ENCODE measurements at regions not wholly inside any gene's neighbourhood (a gene's known extent, or its start where the extent isn't known, plus 50 kb on each side); places are given as distances from the start of the nearest gene placed in this dataset.

DNA sequence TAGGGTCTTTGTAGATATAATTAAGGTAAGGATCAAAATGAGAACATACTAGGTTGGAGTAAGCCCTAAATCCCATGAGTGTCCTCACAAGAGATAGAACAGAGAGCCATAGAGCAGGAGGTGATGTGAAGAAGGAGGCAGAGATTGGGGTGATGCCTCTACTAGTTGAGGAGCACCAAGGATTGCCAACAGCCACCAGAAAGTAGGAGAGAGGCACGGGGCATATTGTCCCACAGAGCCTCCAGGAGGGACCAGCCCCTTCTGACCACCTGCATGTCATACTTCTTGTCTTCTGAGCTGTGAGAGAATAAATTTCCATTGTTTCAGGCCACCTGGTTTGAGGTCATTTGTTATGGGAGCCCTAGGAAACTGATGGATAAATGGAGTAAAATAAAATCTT is 363.3 kb downstream of the RPS6KC1 start:
- H4K20me1 ChIP-seq (ENCODE audit: insufficient read depth) = no peaks in the 10 kb centered on the region
- no peak overlapping the region for H3K27ac ChIP-seq (ENCODE audit: low read depth in 2 of 2, low read length in 1 of 2)
- ChIA-PET CTCF (no interaction called here), POLR2A (no interaction called here)
- no peak overlapping the region for H2AFZ ChIP-seq (ENCODE audit: low read depth)
- WGBS (ENCODE audit: low lambda C conversion rate) = 15% methylated on average over 1 of the region's 1 CpG
- H3K9ac ChIP-seq = no peak overlapping the region
- H3K27me3 ChIP-seq (ENCODE audit: insufficient read depth) = no peaks in the 10 kb centered on the region
- no peaks in the 10 kb centered on the region for H3K9me2 ChIP-seq
- no peaks in the 10 kb centered on the region for H3K79me2 ChIP-seq (ENCODE audit: insufficient read depth)
- DNase-seq = no peak
- H3K4me2 ChIP-seq = no peak overlapping the region
- H3K9me3 ChIP-seq = no peaks in the 10 kb centered on the region
- H3K4me1 ChIP-seq (ENCODE audit: control insufficient read depth in 1 of 2, insufficient read depth in 2 of 2, low read depth in 1 of 2, low read length in 1 of 2) = no peaks in the 10 kb centered on the region
- H3K4me3 ChIP-seq (ENCODE audit: low read depth in 2 of 2, low read length in 1 of 2) = no peak overlapping the region
- H3K36me3 ChIP-seq (replicated peaks in 1 of 2; ENCODE audit: control insufficient read depth in 1 of 2, insufficient read depth in 2 of 2, low read length in 1 of 2) = no peaks in the 10 kb centered on the region
- TF ChIP-seq, protein P1, sequence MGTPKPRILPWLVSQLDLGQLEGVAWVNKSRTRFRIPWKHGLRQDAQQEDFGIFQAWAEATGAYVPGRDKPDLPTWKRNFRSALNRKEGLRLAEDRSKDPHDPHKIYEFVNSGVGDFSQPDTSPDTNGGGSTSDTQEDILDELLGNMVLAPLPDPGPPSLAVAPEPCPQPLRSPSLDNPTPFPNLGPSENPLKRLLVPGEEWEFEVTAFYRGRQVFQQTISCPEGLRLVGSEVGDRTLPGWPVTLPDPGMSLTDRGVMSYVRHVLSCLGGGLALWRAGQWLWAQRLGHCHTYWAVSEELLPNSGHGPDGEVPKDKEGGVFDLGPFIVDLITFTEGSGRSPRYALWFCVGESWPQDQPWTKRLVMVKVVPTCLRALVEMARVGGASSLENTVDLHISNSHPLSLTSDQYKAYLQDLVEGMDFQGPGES (IDR thresholded peaks at IDR 0.05; ENCODE audit: low read depth, low read length) = no peak
- TF ChIP-seq SMC3 (IDR thresholded peaks at IDR 0.05; ENCODE audit: low read depth, low read length) (no peak), TEAD4 (IDR thresholded peaks at IDR 0.05; ENCODE audit: borderline replicate concordance, insufficient read depth) (no peak), GABPA (IDR thresholded peaks at IDR 0.05; ENCODE audit: low read depth) (no peak), GATA2 (CRISPR knock-in tag; IDR thresholded peaks at IDR 0.05) (no peak), YY1 (IDR thresholded peaks at IDR 0.05; ENCODE audit: low read depth) (no peak), MXI1 (IDR thresholded peaks at IDR 0.05; ENCODE audit: low read depth, low read length) (no peak), TAF1 (IDR thresholded peaks at IDR 0.05; ENCODE audit: borderline replicate concordance, low read depth, low read length) (no peak), POLR2AphosphoS5 (IDR thresholded peaks at IDR 0.05; ENCODE audit: low read depth, low read length) (no peak), NFIC (IDR thresholded peaks at IDR 0.05; ENCODE audit: borderline replicate concordance) (no peak)
- TF ChIP-seq, protein P2, sequence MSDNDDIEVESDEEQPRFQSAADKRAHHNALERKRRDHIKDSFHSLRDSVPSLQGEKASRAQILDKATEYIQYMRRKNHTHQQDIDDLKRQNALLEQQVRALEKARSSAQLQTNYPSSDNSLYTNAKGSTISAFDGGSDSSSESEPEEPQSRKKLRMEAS (IDR thresholded peaks at IDR 0.05; ENCODE audit: low read depth) = no peak
- TF ChIP-seq, protein P3, sequence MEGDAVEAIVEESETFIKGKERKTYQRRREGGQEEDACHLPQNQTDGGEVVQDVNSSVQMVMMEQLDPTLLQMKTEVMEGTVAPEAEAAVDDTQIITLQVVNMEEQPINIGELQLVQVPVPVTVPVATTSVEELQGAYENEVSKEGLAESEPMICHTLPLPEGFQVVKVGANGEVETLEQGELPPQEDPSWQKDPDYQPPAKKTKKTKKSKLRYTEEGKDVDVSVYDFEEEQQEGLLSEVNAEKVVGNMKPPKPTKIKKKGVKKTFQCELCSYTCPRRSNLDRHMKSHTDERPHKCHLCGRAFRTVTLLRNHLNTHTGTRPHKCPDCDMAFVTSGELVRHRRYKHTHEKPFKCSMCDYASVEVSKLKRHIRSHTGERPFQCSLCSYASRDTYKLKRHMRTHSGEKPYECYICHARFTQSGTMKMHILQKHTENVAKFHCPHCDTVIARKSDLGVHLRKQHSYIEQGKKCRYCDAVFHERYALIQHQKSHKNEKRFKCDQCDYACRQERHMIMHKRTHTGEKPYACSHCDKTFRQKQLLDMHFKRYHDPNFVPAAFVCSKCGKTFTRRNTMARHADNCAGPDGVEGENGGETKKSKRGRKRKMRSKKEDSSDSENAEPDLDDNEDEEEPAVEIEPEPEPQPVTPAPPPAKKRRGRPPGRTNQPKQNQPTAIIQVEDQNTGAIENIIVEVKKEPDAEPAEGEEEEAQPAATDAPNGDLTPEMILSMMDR (IDR thresholded peaks at IDR 0.05) = no peak
- TF ChIP-seq, protein P4, sequence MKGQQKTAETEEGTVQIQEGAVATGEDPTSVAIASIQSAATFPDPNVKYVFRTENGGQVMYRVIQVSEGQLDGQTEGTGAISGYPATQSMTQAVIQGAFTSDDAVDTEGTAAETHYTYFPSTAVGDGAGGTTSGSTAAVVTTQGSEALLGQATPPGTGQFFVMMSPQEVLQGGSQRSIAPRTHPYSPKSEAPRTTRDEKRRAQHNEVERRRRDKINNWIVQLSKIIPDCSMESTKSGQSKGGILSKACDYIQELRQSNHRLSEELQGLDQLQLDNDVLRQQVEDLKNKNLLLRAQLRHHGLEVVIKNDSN (IDR thresholded peaks at IDR 0.05; ENCODE audit: borderline replicate concordance, low read depth) = no peak
- TF ChIP-seq, protein P5, sequence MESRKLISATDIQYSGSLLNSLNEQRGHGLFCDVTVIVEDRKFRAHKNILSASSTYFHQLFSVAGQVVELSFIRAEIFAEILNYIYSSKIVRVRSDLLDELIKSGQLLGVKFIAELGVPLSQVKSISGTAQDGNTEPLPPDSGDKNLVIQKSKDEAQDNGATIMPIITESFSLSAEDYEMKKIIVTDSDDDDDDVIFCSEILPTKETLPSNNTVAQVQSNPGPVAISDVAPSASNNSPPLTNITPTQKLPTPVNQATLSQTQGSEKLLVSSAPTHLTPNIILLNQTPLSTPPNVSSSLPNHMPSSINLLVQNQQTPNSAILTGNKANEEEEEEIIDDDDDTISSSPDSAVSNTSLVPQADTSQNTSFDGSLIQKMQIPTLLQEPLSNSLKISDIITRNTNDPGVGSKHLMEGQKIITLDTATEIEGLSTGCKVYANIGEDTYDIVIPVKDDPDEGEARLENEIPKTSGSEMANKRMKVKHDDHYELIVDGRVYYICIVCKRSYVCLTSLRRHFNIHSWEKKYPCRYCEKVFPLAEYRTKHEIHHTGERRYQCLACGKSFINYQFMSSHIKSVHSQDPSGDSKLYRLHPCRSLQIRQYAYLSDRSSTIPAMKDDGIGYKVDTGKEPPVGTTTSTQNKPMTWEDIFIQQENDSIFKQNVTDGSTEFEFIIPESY (IDR thresholded peaks at IDR 0.05; ENCODE audit: borderline replicate concordance, low read depth) = no peak
- TF ChIP-seq, protein P6, sequence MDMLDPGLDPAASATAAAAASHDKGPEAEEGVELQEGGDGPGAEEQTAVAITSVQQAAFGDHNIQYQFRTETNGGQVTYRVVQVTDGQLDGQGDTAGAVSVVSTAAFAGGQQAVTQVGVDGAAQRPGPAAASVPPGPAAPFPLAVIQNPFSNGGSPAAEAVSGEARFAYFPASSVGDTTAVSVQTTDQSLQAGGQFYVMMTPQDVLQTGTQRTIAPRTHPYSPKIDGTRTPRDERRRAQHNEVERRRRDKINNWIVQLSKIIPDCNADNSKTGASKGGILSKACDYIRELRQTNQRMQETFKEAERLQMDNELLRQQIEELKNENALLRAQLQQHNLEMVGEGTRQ (IDR thresholded peaks at IDR 0.05; ENCODE audit: borderline replicate concordance, low read depth, low read length) = no peak
- no peaks in the 10 kb centered on the region for H3F3A ChIP-seq (replicated peaks; ENCODE audit: insufficient read depth)

Data from SK-N-SH (cell line).